CD4-positive, alpha-beta T cell treated with Interferon alpha-2 for 1 hour (primary cell): ENCODE measurements at regions not wholly inside any gene's neighbourhood (a gene's known extent, or its start where the extent isn't known, plus 50 kb on each side); places are given as distances from the start of the nearest gene placed in this dataset.
A peak's percentile ranks its signal among the peaks of the same experiment; 100 is the strongest.
"Not testable (repeated sequence)": the region's sequence is repeated elsewhere in the genome, so short reads cannot be mapped to it uniquely, and the experiment has no call there.

Source experiments
- DNase-seq, 2 donors: peaks; one replicate each; pipeline ENCODE4 v3.0.0-alpha.2; 2020 to 2022

GRCh38 chr2:131828633-131829455 lies 301.2 kb downstream of the CCDC74A start:
- DNase-seq: not testable (repeated sequence)

DNA sequence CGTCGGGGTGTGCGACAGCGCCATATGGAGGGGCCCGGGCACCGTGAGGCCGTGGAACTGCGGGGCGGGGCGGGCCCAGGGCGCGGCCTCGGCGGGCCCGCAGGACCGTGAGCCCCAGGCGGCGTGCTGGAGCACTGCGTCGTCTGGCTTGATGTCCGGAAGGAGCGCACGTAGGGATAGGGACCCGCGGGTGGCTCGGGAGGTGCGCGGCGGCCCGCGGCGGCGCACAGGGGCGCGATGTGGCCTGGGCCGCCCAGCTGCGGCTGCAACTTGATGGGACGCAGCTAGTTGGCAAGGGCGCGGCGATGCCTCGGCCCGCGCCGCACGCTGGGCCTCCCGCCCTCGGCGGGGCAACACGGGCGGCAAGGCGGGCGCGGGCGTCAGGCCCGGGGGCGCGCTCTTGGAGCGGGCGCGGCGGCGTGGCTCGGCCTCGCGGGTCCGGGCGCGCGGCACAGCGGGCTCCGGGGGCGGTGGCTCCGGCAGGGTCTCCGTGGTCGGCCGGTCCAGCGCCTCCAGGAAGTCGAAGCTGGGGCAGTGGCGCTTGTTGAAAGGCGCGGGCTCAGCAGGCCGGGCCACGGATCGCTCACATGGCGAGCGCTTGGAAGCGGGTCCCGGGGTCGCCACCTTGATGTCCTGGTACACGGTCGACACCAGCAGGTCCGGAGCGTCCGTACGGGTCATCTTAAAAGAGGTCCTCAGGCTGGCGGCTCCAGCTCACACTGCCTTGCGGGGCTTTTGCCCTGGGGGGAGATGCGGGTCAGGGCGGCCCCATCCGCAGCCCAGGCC lies 302.0 kb downstream of the CCDC74A start:
- DNase-seq: not testable (repeated sequence)

GRCh38 chr2:131830242-131830945 lies 302.7 kb downstream of the CCDC74A start:
- DNase-seq: not testable (repeated sequence)

GRCh38 chr2:131830946-131831310 lies 303.2 kb downstream of the CCDC74A start:
- DNase-seq: not testable (repeated sequence)

DNA sequence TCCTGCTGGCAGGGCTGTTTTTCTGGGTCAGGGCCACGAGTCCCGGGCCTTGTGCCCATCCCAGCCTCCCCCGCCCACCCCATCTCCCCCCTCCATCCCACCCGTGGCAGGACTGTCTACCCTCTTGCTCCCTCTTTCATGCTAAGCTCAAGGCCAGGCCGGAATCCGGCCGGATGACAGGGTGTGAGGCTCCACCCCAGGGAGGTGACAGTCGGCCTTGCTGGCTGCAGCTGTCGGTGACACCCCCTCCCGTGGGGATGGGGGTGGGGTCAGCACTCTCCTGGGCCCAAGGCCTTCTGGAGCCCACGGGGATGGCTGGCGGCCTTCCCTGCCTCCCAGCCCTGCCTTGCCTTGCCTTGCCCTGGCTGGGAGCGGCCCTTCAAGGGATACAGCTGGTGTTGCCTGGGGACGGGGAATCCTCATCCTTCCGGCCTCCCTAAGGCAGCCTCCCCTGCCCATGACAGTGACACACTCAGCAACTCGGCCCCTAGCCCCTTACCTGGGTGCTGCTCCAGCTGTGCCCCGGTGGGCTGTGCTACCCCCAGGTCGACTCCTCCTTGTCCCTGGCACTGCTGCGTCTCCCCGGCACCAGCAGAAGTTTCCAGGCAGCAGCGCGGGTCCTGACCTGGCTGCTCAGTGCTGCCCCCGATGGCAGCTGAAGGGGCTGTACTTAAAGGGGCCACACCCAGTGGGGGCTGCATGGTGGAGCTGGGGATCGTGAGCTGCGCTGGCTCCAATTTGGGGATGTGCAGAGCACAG lies 303.9 kb downstream of the CCDC74A start:
- peak in 1 of 2 donors; percentile 1 for DNase-seq

DNA sequence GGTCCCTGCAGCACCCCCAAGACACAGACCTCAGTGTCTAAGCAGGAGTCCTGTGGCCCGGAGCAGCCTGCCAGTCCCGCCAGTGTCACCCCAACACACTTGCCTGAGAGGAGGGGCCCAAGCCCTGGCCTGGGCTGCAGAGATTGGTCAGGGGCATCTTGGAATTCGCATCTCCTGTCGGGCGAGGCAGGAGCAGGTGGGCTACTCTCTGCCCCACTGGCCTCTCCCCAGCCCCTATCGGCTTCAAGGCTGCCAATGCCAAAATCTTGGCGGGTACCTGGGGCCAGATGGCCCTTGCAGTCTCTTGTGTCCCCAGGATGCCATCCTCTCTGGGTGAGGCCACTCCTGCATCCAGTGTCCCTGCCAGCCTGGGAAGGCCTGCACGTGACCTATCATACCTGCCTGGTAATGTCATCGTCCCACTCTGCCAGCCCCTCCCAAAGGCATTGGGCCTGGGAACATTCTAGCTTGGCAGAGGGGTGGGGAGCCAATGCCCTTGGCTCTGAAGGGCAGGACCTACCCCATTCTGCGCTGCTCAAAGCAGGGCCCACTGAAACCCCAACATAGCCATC lies 304.6 kb downstream of the CCDC74A start:
- DNase-seq: not testable (repeated sequence)

GRCh38 chr2:131832917-131833316 lies 305.2 kb downstream of the CCDC74A start:
- DNase-seq: not testable (repeated sequence)

GRCh38 chr2:131833367-131834202 lies 305.9 kb downstream of the CCDC74A start:
- not testable (repeated sequence) for DNase-seq

- DNase-seq: not testable (repeated sequence)
These were observed 306.7 kb downstream of the CCDC74A start for GRCh38 chr2:131834203-131835020.

DNA sequence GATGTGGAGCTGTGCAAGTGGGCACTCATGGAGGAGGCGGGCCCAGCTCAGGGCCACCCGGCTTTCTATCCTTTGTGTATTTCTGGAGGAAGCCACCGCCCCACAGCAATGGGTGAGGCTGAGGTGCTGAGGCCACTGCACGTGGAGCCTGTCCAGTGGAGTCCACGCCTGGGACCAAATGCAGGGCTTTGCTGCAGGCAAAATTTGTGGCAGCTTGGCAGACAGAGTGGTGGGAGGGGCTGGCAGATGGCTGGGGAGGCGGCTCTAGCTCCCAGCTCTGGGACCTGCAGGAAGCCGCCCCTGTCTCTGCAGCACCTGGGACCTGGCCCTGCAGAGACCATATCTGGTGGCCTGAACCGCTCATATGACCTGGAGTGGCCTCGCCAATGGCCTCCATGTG lies 307.3 kb downstream of the CCDC74A start:
- DNase-seq: not testable (repeated sequence)

DNA sequence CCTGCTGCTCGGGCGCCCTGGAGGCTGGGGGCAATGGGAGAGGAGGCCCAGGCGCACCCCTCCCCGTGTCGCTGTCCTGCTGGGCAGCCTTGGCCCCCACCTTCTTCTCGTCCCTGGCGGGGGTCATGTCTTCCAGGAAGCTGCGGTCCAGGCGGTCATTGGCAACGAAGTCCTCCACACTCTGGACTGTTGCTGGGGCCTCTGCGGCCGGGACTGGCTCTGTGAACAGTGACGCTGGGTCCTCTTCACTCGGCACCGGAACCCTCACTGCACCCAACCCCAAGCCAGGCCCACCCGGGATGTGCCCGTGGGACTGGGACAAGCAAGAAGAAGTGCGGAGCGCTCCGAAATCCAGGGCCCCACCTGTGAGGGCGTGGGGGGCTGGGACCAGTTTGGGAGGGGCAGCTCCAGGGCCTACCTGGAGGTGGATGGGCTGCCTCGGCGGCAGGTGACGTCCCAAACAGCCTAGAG lies 308.0 kb downstream of the CCDC74A start:
- no peak for DNase-seq

DNA sequence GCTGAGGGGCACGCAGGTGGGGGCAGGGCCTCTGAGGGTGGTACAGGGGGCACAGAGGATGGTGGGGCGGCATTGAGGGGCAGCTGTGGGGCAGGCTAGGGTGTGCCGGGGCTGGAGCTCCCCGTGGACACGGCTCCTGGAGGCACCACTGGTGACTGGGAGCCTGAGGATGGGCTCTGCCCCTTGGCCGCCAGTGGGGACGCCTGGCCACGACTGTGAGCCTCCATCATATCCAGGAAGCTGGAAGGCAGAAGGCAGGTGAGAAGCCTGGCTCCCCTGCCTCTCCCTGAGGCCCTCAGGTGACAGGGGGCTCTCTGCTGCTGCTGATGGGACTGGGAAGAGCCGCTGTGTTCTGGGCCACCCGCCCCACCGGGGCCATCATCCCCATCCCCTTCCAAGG lies 308.4 kb downstream of the CCDC74A start:
- not testable (repeated sequence) for DNase-seq

DNA sequence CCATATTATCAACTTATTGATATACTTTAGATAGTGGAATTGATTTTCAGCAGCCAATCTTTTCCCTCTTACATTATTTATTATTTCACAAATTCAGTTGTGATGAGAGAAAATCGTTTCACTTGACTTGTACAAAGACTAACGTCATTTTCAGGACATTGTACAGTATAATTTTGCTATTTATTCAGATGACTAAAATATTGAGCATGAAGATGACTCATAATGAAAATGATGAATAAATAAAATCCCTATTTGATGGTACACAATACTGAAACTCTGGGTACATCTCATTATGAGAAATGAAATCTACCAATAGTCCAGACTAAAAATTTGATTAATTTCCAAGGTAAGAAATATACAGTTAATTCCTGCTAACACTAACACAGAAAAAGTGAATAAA lies 316.4 kb downstream of the CCDC74A start:
- DNase-seq: not testable (repeated sequence)

GRCh38 chr2:131856202-131856601 lies 305.6 kb downstream of the ANKRD30BL start:
- not testable (repeated sequence) for DNase-seq

DNA sequence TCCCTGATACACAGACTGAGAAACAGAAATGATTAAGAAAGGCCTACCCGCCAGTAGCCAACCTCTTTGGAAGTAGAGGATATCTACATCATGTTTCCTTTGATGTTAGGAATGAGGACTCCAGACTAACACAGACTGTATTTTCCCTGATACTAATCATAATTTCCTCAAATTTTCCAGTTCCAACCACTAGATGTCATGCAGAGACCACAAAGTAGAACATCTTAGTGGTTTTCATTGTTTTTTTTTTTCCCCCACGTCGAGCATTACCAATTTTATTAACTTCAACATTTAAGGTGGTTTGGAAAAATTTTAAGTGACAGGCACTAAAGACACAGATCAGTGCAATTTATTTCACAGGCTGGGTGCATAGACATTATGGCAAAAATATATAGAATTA lies 303.6 kb downstream of the ANKRD30BL start:
- DNase-seq: not testable (repeated sequence)
